HCT116 (cell line): ENCODE measurements at regions not wholly inside any gene's neighbourhood (a gene's known extent, or its start where the extent isn't known, plus 50 kb on each side); places are given as distances from the start of the nearest gene placed in this dataset.

ENCODE experiments used
- YY1 ChIP-seq: IDR thresholded peaks from 2 replicates; pipeline ENCODE4 v1.6.1; 2011; ENCODE audit warnings: low read length, low read depth, moderate library complexity, mild to moderate bottlenecking; ENCODE audit not compliant: insufficient replicate concordance; ENCODE audit errors: extremely low read depth
- TF ChIP-seq, protein P1 (sequence below), 3 experiments: fragments of 200-600 bp in 1 of 3; sonication (generic) in 1 of 3; IDR thresholded peaks in 2 of 3; conservative IDR thresholded peaks in 1 of 3; 2 replicates each; pipeline ENCODE4 v1.5.1; 2012 to 2017; ENCODE audit warnings: low read depth in 2 of 3, low read length in 2 of 3, antibody characterized with exemption in 1 of 3, borderline replicate concordance in 1 of 3, control low read depth in 1 of 3, mild to moderate bottlenecking in 1 of 3, mixed read lengths in 1 of 3, mixed run types in 1 of 3, moderate library complexity in 1 of 3; ENCODE audit not compliant: insufficient read depth in 1 of 3

DNA sequence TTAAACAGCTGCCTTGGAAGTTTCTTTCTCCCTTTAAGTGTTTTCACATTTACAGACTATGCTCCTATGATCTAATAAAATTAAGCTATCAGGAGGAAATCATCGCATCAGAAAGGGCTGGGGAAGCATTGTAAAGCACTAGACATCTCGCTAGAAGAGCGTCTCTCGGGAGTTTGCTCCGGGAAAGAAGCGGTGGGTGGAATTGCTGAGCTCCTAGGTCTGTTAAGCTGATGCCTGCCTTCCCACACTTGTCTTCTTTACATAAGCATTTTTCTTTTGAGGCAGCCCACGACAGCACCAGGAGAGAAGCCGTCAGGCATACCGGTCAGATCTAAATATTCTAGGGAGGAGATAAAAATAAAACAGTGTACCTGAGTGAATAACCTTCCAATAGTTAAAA is 541.7 kb upstream of the TUSC1 start:
- no peak for TF ChIP-seq YY1
- TF ChIP-seq, protein P1, sequence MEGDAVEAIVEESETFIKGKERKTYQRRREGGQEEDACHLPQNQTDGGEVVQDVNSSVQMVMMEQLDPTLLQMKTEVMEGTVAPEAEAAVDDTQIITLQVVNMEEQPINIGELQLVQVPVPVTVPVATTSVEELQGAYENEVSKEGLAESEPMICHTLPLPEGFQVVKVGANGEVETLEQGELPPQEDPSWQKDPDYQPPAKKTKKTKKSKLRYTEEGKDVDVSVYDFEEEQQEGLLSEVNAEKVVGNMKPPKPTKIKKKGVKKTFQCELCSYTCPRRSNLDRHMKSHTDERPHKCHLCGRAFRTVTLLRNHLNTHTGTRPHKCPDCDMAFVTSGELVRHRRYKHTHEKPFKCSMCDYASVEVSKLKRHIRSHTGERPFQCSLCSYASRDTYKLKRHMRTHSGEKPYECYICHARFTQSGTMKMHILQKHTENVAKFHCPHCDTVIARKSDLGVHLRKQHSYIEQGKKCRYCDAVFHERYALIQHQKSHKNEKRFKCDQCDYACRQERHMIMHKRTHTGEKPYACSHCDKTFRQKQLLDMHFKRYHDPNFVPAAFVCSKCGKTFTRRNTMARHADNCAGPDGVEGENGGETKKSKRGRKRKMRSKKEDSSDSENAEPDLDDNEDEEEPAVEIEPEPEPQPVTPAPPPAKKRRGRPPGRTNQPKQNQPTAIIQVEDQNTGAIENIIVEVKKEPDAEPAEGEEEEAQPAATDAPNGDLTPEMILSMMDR (IDR thresholded peaks at IDR 0.05 in 2 of 3, conservative IDR thresholded peaks at IDR 0.05 in 1 of 3; ENCODE audit: borderline replicate concordance in 1 of 3, insufficient read depth in 1 of 3, low read depth in 2 of 3, low read length in 2 of 3): no peak
